ENCODE measurements at regions not wholly inside any gene's neighbourhood (a gene's known extent, or its start where the extent isn't known, plus 50 kb on each side); places are given as distances from the start of the nearest gene placed in this dataset.
"Not testable (repeated sequence)": the region's sequence is repeated elsewhere in the genome, so short reads cannot be mapped to it uniquely, and the experiment has no call there.

- no peak for DNase-seq
- intact Hi-C loops (cut with DNase I; ENCODE audit: low total_unique reads) = no loop called here
- no peaks in the 10 kb centered on the region for H3K27me3 ChIP-seq
- H3K4me3 ChIP-seq = no peak overlapping the region
- H3K4me1 ChIP-seq = no peaks in the 10 kb centered on the region
- no peaks in the 10 kb centered on the region for H3K36me3 ChIP-seq
- no peaks in the 10 kb centered on the region for H3K9me3 ChIP-seq
- H3K27ac ChIP-seq = no peak overlapping the region
- TF ChIP-seq CTCF (IDR thresholded peaks at IDR 0.05) (no peak), POLR2A (IDR thresholded peaks at IDR 0.05) (no peak)
Observed at GRCh38 chr10:80713398-80713928, 175.8 kb downstream of the SH2D4B start.

- no peak overlapping the region for H3K27ac ChIP-seq
- intact Hi-C loops (cut with DNase I; ENCODE audit: low total_unique reads) = no loop called here
- no peaks in the 10 kb centered on the region for H3K27me3 ChIP-seq
- TF ChIP-seq POLR2A (IDR thresholded peaks at IDR 0.05) = no peak
- TF ChIP-seq CTCF (IDR thresholded peaks at IDR 0.05) = no peak
- H3K36me3 ChIP-seq = no peaks in the 10 kb centered on the region
- H3K9me3 ChIP-seq = no peaks in the 10 kb centered on the region
- no peak for DNase-seq
- no peak overlapping the region for H3K4me3 ChIP-seq
- H3K4me1 ChIP-seq = no peaks in the 10 kb centered on the region
Observed at GRCh38 chr10:80714566-80714965, 176.9 kb downstream of the SH2D4B start.

- no peak for TF ChIP-seq POLR2A (IDR thresholded peaks at IDR 0.05)
- Histone ChIP-seq H3K27me3 (no peaks in the 10 kb centered on the region), H3K36me3 (no peaks in the 10 kb centered on the region), H3K4me3 (no peak overlapping the region), H3K27ac (no peak overlapping the region), H3K4me1 (no peaks in the 10 kb centered on the region), H3K9me3 (no peaks in the 10 kb centered on the region)
- intact Hi-C loops (cut with DNase I; ENCODE audit: low total_unique reads) = no loop called here
- DNase-seq = no peak
Observed at GRCh38 chr10:80718024-80718423, 180.3 kb downstream of the SH2D4B start.

GRCh38 chr10:80719935-80720334 is 182.2 kb downstream of the SH2D4B start:
- Histone ChIP-seq H3K27ac (no peak overlapping the region), H3K9me3 (no peaks in the 10 kb centered on the region), H3K4me3 (no peak overlapping the region), H3K4me1 (no peaks in the 10 kb centered on the region), H3K27me3 (no peaks in the 10 kb centered on the region), H3K36me3 (no peaks in the 10 kb centered on the region)
- no peak for TF ChIP-seq CTCF (IDR thresholded peaks at IDR 0.05)
- TF ChIP-seq POLR2A (IDR thresholded peaks at IDR 0.05) = no peak
- DNase-seq = no peak
- intact Hi-C loops (cut with DNase I; ENCODE audit: low total_unique reads) = no loop called here

GRCh38 chr10:80720549-80720948 is 182.8 kb downstream of the SH2D4B start:
- H3K9me3 ChIP-seq = no peaks in the 10 kb centered on the region
- H3K4me3 ChIP-seq = no peak overlapping the region
- no peak for DNase-seq
- H3K4me1 ChIP-seq = no peaks in the 10 kb centered on the region
- H3K27ac ChIP-seq = no peak overlapping the region
- intact Hi-C loops (cut with DNase I; ENCODE audit: low total_unique reads) = no loop called here
- H3K27me3 ChIP-seq = no peaks in the 10 kb centered on the region
- no peak for TF ChIP-seq POLR2A (IDR thresholded peaks at IDR 0.05)
- no peak for TF ChIP-seq CTCF (IDR thresholded peaks at IDR 0.05)
- no peaks in the 10 kb centered on the region for H3K36me3 ChIP-seq

- H3K9me3 ChIP-seq; H3K27me3 ChIP-seq; H3K4me1 ChIP-seq; H3K36me3 ChIP-seq; DNase-seq; H3K27ac ChIP-seq; intact Hi-C loops (cut with DNase I; ENCODE audit: low total_unique reads); H3K4me3 ChIP-seq: not testable (repeated sequence)
Observed at GRCh38 chr10:80728354-80728753, 190.7 kb downstream of the SH2D4B start.

Measured in uterus (tissue), 3 donors.